ENCODE measurements at regions not wholly inside any gene's neighbourhood (a gene's known extent, or its start where the extent isn't known, plus 50 kb on each side); places are given as distances from the start of the nearest gene placed in this dataset.

DNA sequence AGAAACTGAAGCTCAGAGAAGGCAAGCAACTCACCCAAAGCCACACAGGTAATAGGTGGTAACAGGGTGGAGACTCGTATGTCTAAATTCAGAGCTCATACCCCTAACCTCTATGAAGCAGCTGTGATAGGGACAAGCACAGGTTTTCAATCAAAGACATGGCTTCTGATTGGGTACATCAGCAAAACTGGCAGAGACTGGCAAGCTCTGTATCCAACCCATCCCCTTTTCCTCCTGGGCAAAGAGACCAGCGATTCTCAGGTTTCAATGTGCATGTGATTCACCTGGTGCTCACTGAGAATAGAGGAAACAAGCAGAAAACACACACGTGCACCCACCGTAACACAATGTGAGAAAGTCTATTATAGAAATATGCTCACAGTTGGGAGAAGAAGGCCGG, 153.0 kb downstream of the SMIM20 start:
- DNase-seq (ENCODE audit: low read depth): no peak
- TF ChIP-seq, protein P1, sequence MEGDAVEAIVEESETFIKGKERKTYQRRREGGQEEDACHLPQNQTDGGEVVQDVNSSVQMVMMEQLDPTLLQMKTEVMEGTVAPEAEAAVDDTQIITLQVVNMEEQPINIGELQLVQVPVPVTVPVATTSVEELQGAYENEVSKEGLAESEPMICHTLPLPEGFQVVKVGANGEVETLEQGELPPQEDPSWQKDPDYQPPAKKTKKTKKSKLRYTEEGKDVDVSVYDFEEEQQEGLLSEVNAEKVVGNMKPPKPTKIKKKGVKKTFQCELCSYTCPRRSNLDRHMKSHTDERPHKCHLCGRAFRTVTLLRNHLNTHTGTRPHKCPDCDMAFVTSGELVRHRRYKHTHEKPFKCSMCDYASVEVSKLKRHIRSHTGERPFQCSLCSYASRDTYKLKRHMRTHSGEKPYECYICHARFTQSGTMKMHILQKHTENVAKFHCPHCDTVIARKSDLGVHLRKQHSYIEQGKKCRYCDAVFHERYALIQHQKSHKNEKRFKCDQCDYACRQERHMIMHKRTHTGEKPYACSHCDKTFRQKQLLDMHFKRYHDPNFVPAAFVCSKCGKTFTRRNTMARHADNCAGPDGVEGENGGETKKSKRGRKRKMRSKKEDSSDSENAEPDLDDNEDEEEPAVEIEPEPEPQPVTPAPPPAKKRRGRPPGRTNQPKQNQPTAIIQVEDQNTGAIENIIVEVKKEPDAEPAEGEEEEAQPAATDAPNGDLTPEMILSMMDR (IDR thresholded peaks at IDR 0.05; ENCODE audit: insufficient read depth, low read length): no peak
- no peak overlapping the region for H3K4me3 ChIP-seq (ENCODE audit: low read depth, low read length)

DNA sequence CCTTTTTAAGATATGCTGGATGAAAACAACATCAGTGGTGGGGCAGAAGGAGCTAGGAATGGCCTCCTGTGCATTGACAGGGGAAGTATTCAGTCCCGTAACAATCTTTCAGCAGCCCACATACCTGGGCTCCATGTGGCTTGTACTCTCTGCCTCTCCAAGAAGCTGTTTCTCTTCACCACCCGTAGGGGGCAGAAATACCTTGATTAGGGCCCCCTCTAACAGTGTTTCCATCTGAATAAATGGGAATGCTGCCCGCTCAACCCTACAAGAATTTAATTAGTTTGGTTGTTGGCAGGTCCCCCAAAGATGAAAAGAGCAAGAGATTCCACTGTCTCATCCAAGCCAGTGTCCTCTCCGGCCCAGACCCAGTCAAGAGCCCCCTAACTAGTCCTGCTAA, 155.2 kb downstream of the SMIM20 start:
- no peak overlapping the region for H3K4me3 ChIP-seq (ENCODE audit: low read depth, low read length)
- TF ChIP-seq, protein P1 (IDR thresholded peaks at IDR 0.05; ENCODE audit: insufficient read depth, low read length): peak; percentile 52
- peak; percentile 49 for DNase-seq (ENCODE audit: low read depth)

DNA sequence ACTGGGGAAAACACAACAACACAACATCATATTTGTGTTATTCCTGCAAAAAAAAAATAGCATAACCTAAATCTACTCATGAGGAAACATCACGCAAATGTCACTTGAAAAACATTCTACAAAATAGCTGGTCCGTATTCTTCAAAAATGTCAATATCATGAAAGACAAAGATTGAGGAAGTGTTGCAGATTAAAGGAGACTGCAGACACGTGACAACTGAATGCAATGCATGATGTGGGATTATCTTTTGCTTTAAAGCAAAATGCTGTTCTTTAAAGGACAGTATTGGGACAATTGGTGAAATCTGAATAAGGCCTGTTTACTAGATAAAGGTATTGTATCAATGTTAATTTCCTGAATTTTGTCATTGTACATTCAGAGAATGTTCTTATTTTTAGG, 157.7 kb downstream of the SMIM20 start:
- DNase-seq (ENCODE audit: low read depth): no peak
- TF ChIP-seq, protein P1 (IDR thresholded peaks at IDR 0.05; ENCODE audit: insufficient read depth, low read length): no peak
- no peak overlapping the region for H3K4me3 ChIP-seq (ENCODE audit: low read depth, low read length)

DNA sequence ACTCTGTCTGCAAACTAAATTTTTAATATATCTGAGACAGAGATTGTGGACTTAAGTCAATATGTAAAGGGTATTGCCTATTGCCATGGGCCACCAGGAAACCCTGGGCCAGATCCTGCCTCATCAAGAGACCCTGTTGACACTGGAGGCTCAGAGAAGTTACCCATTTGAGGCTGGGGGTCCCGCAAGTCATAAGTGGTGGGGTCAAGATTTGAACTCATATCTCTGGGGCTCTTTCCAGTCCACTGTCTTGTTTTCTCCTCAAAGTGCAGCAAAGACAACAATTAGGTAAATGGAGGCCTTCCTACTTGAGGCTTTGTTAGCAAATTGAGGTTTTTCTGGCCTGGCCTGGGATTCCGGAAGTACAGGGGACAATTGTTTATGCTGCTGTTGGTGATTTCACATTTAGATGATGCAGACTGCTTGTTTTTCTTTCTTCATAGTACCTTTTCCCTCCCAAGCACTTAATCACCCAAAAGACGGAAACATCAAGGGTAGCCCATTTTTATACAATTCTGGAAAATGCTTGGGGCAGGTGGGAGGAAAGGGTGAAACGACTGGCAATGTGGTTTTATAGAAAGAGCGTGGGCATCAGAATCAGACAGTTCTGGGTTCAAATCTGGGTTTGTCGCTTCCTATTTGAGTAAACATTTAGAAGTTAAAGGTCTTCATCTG, 160.0 kb downstream of the SMIM20 start:
- TF ChIP-seq, protein P1 (IDR thresholded peaks at IDR 0.05; ENCODE audit: insufficient read depth, low read length): no peak
- no peak for DNase-seq (ENCODE audit: low read depth)
- H3K4me3 ChIP-seq (ENCODE audit: low read depth, low read length): no peak overlapping the region

DNA sequence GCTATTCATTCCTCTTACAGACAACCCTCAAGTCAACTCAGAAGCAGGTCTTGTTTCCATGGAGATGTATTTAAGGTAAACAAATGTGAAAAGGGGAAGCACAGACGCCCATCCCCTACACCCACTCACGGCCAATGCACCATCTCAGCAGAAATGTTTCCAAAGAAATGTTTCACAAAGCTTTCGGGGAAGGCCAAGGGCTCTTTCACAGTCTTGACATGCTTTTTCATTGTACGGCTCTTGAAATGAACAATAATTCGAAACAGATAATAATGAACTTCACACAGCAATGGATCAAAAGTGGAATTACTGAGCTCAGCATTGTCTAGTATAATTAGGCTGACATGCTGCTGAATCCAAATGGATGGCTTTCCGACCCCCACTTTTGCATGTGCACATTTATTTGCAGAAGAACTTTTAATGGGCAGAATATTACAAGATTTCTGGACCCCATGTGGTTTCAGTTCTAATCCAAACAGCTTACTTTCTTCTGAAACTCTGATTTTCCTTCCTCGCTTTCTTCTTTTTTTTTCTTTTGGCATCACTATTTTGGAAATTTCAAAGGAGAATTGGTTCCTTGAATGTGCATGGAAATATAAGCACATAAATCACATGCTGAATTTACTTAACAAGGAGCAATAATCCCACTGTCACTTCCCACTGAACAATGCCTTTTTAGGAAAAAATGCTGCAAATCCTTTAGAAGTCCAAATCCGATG, 160.9 kb downstream of the SMIM20 start:
- no peak overlapping the region for H3K4me3 ChIP-seq (ENCODE audit: low read depth, low read length)
- no peak for DNase-seq (ENCODE audit: low read depth)
- TF ChIP-seq, protein P1 (IDR thresholded peaks at IDR 0.05; ENCODE audit: insufficient read depth, low read length): no peak

DNA sequence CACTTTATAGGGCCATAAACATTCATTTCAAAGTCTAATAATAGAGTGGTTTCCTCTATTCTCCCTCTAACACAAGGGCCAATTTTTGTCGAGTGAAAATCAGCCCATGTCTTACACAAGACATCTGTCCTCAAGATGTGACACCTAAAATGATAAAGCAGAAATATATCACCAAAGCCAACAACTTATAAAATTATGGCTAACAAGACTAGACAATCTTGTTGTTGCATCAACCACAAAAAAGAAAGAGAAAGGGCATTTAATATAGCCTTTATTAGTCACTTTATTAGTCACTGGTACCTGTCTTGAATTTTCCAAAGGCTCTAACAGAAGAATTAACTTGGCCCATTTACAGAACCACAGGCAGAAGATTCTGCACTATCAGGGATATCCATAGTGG, 161.6 kb downstream of the SMIM20 start:
- DNase-seq (ENCODE audit: low read depth): no peak
- H3K4me3 ChIP-seq (ENCODE audit: low read depth, low read length): no peak overlapping the region
- TF ChIP-seq, protein P1 (IDR thresholded peaks at IDR 0.05; ENCODE audit: insufficient read depth, low read length): no peak
